Neutrophil (primary cell): ENCODE measurements at regions not wholly inside any gene's neighbourhood (a gene's known extent, or its start where the extent isn't known, plus 50 kb on each side); places are given as distances from the start of the nearest gene placed in this dataset.
"Not testable (repeated sequence)": the region's sequence is repeated elsewhere in the genome, so short reads cannot be mapped to it uniquely, and the experiment has no call there.

ENCODE experiments used
- H3K27ac ChIP-seq: fragments of 200-600 bp; sonication (generic); 2 replicates; pipeline ENCODE4 v1.5.1; 2016; ENCODE audit warnings: mild to moderate bottlenecking, moderate library complexity
- H3K27me3 ChIP-seq: fragments of 200-600 bp; sonication (generic); 2 replicates; pipeline ENCODE4 v1.6.0; 2016; ENCODE audit warnings: mild to moderate bottlenecking
- H3K36me3 ChIP-seq: fragments of 200-600 bp; sonication (generic); 2 replicates; pipeline ENCODE4 v1.5.1; 2017
- H3K4me1 ChIP-seq, 2 experiments: fragments of 200-600 bp in 1 of 2; sonication (generic) in 1 of 2; 1 replicate in 1 of 2; 2 replicates in 1 of 2; pipeline versions ENCODE4 v1.5.1 to v1.6.1; 2013 to 2016; ENCODE audit warnings: low read depth in 1 of 2, low read length in 1 of 2, mild to moderate bottlenecking in 1 of 2, moderate library complexity in 1 of 2; ENCODE audit not compliant: control insufficient read depth in 1 of 2, insufficient read depth in 1 of 2
- H3K4me3 ChIP-seq, 2 experiments: fragments of 200-600 bp in 1 of 2; sonication (generic) in 1 of 2; 1 replicate in 1 of 2; 2 replicates in 1 of 2; pipeline ENCODE4 v1.5.1; 2013 to 2016; ENCODE audit warnings: low read depth in 1 of 2, low read length in 1 of 2, mild to moderate bottlenecking in 1 of 2, moderate library complexity in 1 of 2
- H3K9me3 ChIP-seq: fragments of 200-600 bp; sonication (generic); 2 replicates; pipeline ENCODE4 v1.5.1; 2016
- CTCF ChIP-seq: fragments of 200-600 bp; sonication (generic); IDR thresholded peaks from 2 replicates; pipeline ENCODE4 v1.5.1; 2016; ENCODE audit warnings: antibody characterized with exemption

GRCh38 chr3:154658000-154658399 is 228.0 kb upstream of the GPR149 start:
- Histone ChIP-seq H3K4me3 (no peak overlapping the region), H3K27me3 (no peaks in the 10 kb centered on the region)

GRCh38 chr3:154657218-154657617 is 227.2 kb upstream of the GPR149 start:
- no peak for TF ChIP-seq CTCF
- Histone ChIP-seq H3K27me3 (no peaks in the 10 kb centered on the region), H3K4me1 (no peaks in the 10 kb centered on the region)

More at GRCh38 chr3:154658000-154658399, 228.0 kb upstream of the GPR149 start:
- Histone ChIP-seq H3K27ac (no peak overlapping the region), H3K4me1 (no peaks in the 10 kb centered on the region), H3K9me3 (no peaks in the 10 kb centered on the region), H3K36me3 (no peaks in the 10 kb centered on the region)
- no peak for TF ChIP-seq CTCF

GRCh38 chr3:154656486-154656885 is 226.5 kb upstream of the GPR149 start:
- H3K4me3 ChIP-seq, result no peak overlapping the region
- no peak overlapping the region for H3K27ac ChIP-seq
- no peaks in the 10 kb centered on the region for H3K36me3 ChIP-seq
- no peaks in the 10 kb centered on the region for H3K9me3 ChIP-seq
- no peaks in the 10 kb centered on the region for H3K4me1 ChIP-seq
- H3K27me3 ChIP-seq, result no peaks in the 10 kb centered on the region
- no peak for TF ChIP-seq CTCF

More at GRCh38 chr3:154657218-154657617, 227.2 kb upstream of the GPR149 start:
- H3K27ac ChIP-seq, result no peak overlapping the region
- no peak overlapping the region for H3K4me3 ChIP-seq
- H3K36me3 ChIP-seq, result no peaks in the 10 kb centered on the region
- no peaks in the 10 kb centered on the region for H3K9me3 ChIP-seq

- no peaks in the 10 kb centered on the region for H3K9me3 ChIP-seq
- TF ChIP-seq CTCF, result no peak
- H3K27ac ChIP-seq, result no peak overlapping the region
- H3K27me3 ChIP-seq, result no peaks in the 10 kb centered on the region
- no peaks in the 10 kb centered on the region for H3K36me3 ChIP-seq
- peaks cover 0 to 6% of the 10 kb centered on the region in 2 experiments for H3K4me1 ChIP-seq
- H3K4me3 ChIP-seq, result no peak overlapping the region
Measured at GRCh38 chr3:154642145-154642544, 212.2 kb upstream of the GPR149 start.

- H3K4me1 ChIP-seq, result no peaks in the 10 kb centered on the region
- no peak for TF ChIP-seq CTCF
- no peaks in the 10 kb centered on the region for H3K36me3 ChIP-seq
- H3K4me3 ChIP-seq, result no peak overlapping the region
- no peak overlapping the region for H3K27ac ChIP-seq
- H3K9me3 ChIP-seq, result no peaks in the 10 kb centered on the region
- no peaks in the 10 kb centered on the region for H3K27me3 ChIP-seq
Measured at GRCh38 chr3:154625756-154626155, 195.8 kb upstream of the GPR149 start.

GRCh38 chr3:154619621-154620020 is 189.6 kb upstream of the GPR149 start:
- H3K36me3 ChIP-seq, H3K4me1 ChIP-seq, H3K27me3 ChIP-seq, H3K9me3 ChIP-seq, H3K4me3 ChIP-seq, H3K27ac ChIP-seq: not testable (repeated sequence)
